Suprapubic skin (tissue), 4 donors: ENCODE measurements at regions not wholly inside any gene's neighbourhood (a gene's known extent, or its start where the extent isn't known, plus 50 kb on each side); places are given as distances from the start of the nearest gene placed in this dataset.

Source experiments
- DNase-seq, 2 donors: peaks; one replicate each; pipeline ENCODE4 v3.0.0-alpha.2; 2019; ENCODE audit warnings: low spot score in 2 of 2
- H3K27ac ChIP-seq: fragments of 200-600 bp; sonication (generic); one replicate; pipeline ENCODE4 v1.5.1; 2019
- H3K27me3 ChIP-seq: fragments of 200-600 bp; sonication (generic); one replicate; pipeline ENCODE4 v1.5.1; 2019
- H3K36me3 ChIP-seq: fragments of 200-600 bp; sonication (generic); one replicate; pipeline ENCODE4 v1.5.1; 2019
- H3K4me1 ChIP-seq: fragments of 200-600 bp; sonication (generic); one replicate; pipeline ENCODE4 v1.5.1; 2019
- H3K4me3 ChIP-seq: fragments of 200-600 bp; sonication (generic); one replicate; pipeline ENCODE4 v1.5.1; 2019; ENCODE audit warnings: mild to moderate bottlenecking
- H3K9me3 ChIP-seq: fragments of 200-600 bp; sonication (generic); one replicate; pipeline ENCODE4 v1.5.1; 2019
- EP300 ChIP-seq: sonication (generic); formaldehyde crosslinking; IDR thresholded peaks from one replicate; pipeline ENCODE4 v1.6.1; 2017; ENCODE audit warnings: antibody characterized with exemption
- POLR2A ChIP-seq, 2 donors: fragments of 450-650 bp; IDR thresholded peaks; one replicate each; pipeline ENCODE4 v1.6.1; 2017; ENCODE audit warnings: antibody characterized with exemption in 2 of 2, mild to moderate bottlenecking in 2 of 2, moderate library complexity in 2 of 2
- POLR2AphosphoS5 ChIP-seq, 3 donors: sonication (generic); formaldehyde crosslinking; IDR thresholded peaks; one replicate each; pipeline ENCODE4 v1.6.1; 2017; ENCODE audit warnings: antibody characterized with exemption in 3 of 3
- WGBS: methylation state at CpG from one replicate; pipeline ENCODE4 v1.1.5; 2018; 5-methylcytosine and 5-hydroxymethylcytosine counted together
- TF ChIP-seq, protein P1 (sequence below), 2 donors: fragments of 200-600 bp in 1 of 2; fragments of 450-650 bp in 1 of 2; sonication (generic) in 1 of 2; IDR thresholded peaks; one replicate each; pipeline ENCODE4 v1.5.1; 2016 to 2019; ENCODE audit warnings: antibody characterized with exemption in 2 of 2, mild to moderate bottlenecking in 1 of 2, moderate library complexity in 1 of 2

DNA sequence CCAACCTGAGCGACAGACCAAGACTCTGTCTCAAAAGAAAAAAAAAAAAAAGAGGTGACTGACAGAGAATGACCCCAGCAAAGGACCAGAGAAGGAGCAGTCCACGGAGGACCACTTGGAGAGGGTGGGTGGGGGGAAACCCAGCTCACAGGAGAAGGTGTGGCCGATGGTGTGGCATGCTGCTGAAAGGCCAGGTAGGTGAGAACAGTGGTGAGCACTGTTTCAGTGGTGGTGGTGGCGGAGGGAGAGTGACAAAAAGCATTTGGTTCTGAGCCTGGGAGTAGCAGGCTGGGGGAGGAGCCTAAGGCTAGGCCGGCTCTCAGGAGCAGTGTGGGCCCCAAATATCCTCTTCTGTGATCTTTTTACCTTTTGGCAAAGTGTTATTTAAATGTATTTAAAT lies 63.8 kb downstream of the IRF2BPL start:
- H3K27ac ChIP-seq: peak overlapping the region; percentile 56
- H3K9me3 ChIP-seq: no peaks in the 10 kb centered on the region
- H3K4me3 ChIP-seq: no peak overlapping the region
- no peaks in the 10 kb centered on the region for H3K36me3 ChIP-seq
- WGBS: 74% methylated on average over 5 of the region's 5 CpGs
- no peak for DNase-seq
- TF ChIP-seq POLR2AphosphoS5 (IDR thresholded peaks at IDR 0.05) (no peak), POLR2A (IDR thresholded peaks at IDR 0.05) (no peak), EP300 (no peak)
- TF ChIP-seq, protein P1, sequence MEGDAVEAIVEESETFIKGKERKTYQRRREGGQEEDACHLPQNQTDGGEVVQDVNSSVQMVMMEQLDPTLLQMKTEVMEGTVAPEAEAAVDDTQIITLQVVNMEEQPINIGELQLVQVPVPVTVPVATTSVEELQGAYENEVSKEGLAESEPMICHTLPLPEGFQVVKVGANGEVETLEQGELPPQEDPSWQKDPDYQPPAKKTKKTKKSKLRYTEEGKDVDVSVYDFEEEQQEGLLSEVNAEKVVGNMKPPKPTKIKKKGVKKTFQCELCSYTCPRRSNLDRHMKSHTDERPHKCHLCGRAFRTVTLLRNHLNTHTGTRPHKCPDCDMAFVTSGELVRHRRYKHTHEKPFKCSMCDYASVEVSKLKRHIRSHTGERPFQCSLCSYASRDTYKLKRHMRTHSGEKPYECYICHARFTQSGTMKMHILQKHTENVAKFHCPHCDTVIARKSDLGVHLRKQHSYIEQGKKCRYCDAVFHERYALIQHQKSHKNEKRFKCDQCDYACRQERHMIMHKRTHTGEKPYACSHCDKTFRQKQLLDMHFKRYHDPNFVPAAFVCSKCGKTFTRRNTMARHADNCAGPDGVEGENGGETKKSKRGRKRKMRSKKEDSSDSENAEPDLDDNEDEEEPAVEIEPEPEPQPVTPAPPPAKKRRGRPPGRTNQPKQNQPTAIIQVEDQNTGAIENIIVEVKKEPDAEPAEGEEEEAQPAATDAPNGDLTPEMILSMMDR (IDR thresholded peaks at IDR 0.05): no peak
- no peaks in the 10 kb centered on the region for H3K27me3 ChIP-seq
- H3K4me1 ChIP-seq: peaks cover 28% of the 10 kb centered on the region

DNA sequence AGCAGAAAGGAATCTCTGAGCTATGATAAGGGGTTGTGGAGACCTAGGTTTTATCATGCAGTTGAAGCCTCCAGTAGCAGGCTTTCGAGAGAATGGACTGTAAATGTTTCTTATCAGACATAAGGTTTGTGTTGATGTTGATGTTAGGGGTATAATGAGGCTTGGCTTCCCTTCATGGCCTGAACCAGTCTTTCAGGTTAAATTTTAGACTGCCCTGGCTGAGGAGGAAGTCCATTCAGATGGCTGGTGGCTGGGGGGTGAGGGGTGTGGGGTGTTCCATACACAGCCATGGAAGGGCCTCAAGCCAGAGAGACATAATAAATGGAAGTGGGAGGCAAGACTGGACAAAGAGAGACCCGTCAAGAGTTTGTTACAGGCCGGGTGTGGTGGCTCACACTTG lies 65.1 kb downstream of the IRF2BPL start:
- H3K4me3 ChIP-seq: no peak overlapping the region
- DNase-seq: no peak
- peaks cover 38% of the 10 kb centered on the region for H3K4me1 ChIP-seq
- no peaks in the 10 kb centered on the region for H3K36me3 ChIP-seq
- H3K27me3 ChIP-seq: no peaks in the 10 kb centered on the region
- no peak overlapping the region for H3K27ac ChIP-seq
- TF ChIP-seq, protein P1 (IDR thresholded peaks at IDR 0.05): no peak
- H3K9me3 ChIP-seq: no peaks in the 10 kb centered on the region
- 85% methylated on average over 3 of the region's 3 CpGs for WGBS

DNA sequence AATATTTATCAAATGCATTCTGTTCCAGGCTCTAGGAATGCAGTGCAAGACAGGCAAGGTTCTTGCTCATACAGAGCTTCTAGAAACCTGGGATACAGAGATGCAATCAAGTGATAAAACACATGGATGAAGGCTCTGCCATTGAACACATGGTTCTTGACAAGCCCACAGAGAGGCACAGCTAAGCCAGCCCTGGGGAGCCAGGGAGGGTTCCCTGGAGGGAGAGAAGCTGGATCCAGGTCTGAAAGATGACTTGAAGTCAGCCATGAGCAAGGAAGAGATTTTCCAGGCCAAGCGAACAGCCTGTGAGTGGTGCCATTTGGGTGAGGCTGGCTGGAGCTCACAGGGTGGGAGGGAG lies 66.2 kb downstream of the IRF2BPL start:
- H3K36me3 ChIP-seq: no peaks in the 10 kb centered on the region
- peak overlapping the region; percentile 44 for H3K4me3 ChIP-seq
- TF ChIP-seq POLR2AphosphoS5 (IDR thresholded peaks at IDR 0.05): no peak
- no peak for TF ChIP-seq EP300
- no peak for TF ChIP-seq POLR2A (IDR thresholded peaks at IDR 0.05)
- TF ChIP-seq, protein P1 (IDR thresholded peaks at IDR 0.05): no peak
- no peaks in the 10 kb centered on the region for H3K27me3 ChIP-seq
- peaks cover 47% of the 10 kb centered on the region for H3K4me1 ChIP-seq
- DNase-seq: no peak
- WGBS: 73% methylated on average over 1 of the region's 1 CpG
- no peaks in the 10 kb centered on the region for H3K9me3 ChIP-seq
- H3K27ac ChIP-seq: peak overlapping the region; percentile 85

DNA sequence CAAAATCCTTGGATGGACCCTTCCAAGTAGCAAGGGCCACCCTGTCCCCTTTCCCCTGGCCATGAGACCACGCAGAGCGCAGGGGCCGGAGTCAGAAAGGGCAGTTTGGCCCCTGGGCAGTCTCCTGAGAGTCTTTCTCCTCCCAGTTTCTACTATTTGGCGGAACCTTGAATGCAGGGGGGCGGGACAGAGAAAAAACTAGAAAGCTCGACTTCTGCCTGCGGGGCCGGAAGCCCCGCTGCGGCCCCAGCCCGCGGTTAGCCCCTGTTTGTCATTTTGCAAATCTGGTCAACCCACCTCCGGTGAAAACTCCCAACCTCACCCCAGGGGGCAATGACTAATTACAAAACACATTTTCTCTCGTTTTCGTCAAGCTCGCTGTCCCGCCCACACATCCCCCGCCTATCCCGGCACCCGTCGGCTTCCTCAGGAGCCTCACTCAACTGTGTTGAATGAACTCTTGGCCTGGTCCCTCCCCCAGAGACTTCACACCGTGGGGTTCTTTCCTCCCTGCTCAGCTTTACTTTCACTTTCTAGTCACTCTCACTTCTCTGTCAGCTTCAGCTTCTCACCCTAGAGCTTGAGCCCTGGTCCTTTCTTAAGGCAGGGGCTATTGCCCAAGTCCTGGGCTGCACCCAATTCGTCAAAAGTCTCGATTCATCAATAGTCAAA lies 66.7 kb downstream of the IRF2BPL start:
- 2% methylated on average over 23 of the region's 24 CpGs for WGBS
- H3K9me3 ChIP-seq: no peaks in the 10 kb centered on the region
- H3K4me1 ChIP-seq: peaks cover 52% of the 10 kb centered on the region
- no peaks in the 10 kb centered on the region for H3K27me3 ChIP-seq
- peak overlapping the region; percentile 85 for H3K27ac ChIP-seq
- TF ChIP-seq, protein P1 (IDR thresholded peaks at IDR 0.05): no peak
- TF ChIP-seq POLR2AphosphoS5 (IDR thresholded peaks at IDR 0.05) (no peak), POLR2A (IDR thresholded peaks at IDR 0.05) (no peak), EP300 (no peak)
- peak overlapping the region; percentile 44 for H3K4me3 ChIP-seq
- peak; percentile 90 to 91 for DNase-seq
- H3K36me3 ChIP-seq: no peaks in the 10 kb centered on the region

DNA sequence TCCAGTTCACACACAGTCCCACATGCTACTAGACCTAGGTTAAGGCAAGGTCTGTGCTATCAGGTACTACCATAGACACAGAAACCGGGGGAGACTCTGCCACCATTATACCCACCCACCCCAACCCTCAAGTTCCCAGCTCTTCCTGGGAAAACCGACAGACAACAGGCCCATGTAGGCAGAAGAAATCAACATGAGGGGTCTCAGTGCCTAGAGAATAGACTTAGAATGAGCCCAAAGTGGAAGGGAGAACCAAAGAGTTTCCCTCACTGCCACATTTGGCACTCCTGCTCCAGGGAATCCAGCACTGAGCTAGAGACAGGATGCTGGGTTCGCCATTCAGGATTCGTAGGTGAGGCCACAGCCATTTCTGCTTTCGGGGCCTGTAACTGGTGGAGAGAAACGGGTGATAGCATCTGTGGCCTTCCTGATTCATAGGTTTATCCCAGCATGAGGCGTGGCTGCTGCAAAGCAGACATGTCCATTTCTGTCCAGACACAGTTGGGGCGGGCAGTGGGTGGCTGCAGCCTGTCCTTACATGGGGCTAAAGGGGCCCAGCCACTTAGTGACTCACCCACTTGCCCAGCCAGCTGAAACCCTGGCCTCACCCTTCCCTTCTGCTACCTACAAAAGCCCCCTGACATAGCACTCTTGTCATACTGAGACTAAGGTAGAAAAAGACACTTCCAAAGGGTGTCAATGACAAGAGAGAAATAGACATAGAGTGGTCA lies 69.4 kb downstream of the IRF2BPL start:
- 81% methylated on average over 8 of the region's 8 CpGs for WGBS
- no peaks in the 10 kb centered on the region for H3K9me3 ChIP-seq
- no peaks in the 10 kb centered on the region for H3K27me3 ChIP-seq
- H3K4me3 ChIP-seq: no peak overlapping the region
- H3K27ac ChIP-seq: peak overlapping the region; percentile 36
- TF ChIP-seq EP300 (no peak), POLR2AphosphoS5 (IDR thresholded peaks at IDR 0.05) (no peak), POLR2A (IDR thresholded peaks at IDR 0.05) (no peak)
- TF ChIP-seq, protein P1 (IDR thresholded peaks at IDR 0.05): no peak
- DNase-seq: no peak
- H3K36me3 ChIP-seq: no peaks in the 10 kb centered on the region
- peaks cover 70% of the 10 kb centered on the region for H3K4me1 ChIP-seq
